OCI-LY7 (cell line): ENCODE measurements at regions not wholly inside any gene's neighbourhood (a gene's known extent, or its start where the extent isn't known, plus 50 kb on each side); places are given as distances from the start of the nearest gene placed in this dataset.

Source experiments
- CTCF ChIP-seq: fragments of 200-600 bp; sonication (generic); conservative IDR thresholded peaks from 2 replicates; pipeline ENCODE4 v1.5.1; 2014; ENCODE audit warnings: mild to moderate bottlenecking, antibody characterized with exemption, low read length, moderate library complexity, mixed read lengths
- EZH2phosphoT487 ChIP-seq: fragments of 200-600 bp; sonication (generic); IDR thresholded peaks from 2 replicates; pipeline ENCODE4 v1.6.1; 2018; ENCODE audit warnings: low read depth, borderline replicate concordance, mild to moderate bottlenecking, mixed run types, antibody characterized with exemption, low read length, moderate library complexity, mixed read lengths

- TF ChIP-seq CTCF: no peak
- no peak for TF ChIP-seq EZH2phosphoT487
Observed at GRCh38 chr9:100938507-100938906, 90.0 kb upstream of the PLPPR1 start.
